GM19025 (cell line): ENCODE measurements at regions not wholly inside any gene's neighbourhood (a gene's known extent, or its start where the extent isn't known, plus 50 kb on each side); places are given as distances from the start of the nearest gene placed in this dataset.

Source experiments
- ATAC-seq: cut with Tn5 transposase; IDR thresholded peaks from one replicate; pipeline ENCODE4 v1.9.1; 2021; ENCODE audit warnings: mild to moderate bottlenecking, low read depth, moderate library complexity; ENCODE audit not compliant: unreplicated experiment

- ATAC-seq: no peak
Observed at GRCh38 chr7:156119771-156120170, 307.5 kb upstream of the SHH start.

GRCh38 chr7:156118248-156118645, 306.0 kb upstream of the SHH start:
- ATAC-seq: no peak

- no peak for ATAC-seq
Observed at GRCh38 chr7:156117542-156118247, 305.4 kb upstream of the SHH start.

DNA sequence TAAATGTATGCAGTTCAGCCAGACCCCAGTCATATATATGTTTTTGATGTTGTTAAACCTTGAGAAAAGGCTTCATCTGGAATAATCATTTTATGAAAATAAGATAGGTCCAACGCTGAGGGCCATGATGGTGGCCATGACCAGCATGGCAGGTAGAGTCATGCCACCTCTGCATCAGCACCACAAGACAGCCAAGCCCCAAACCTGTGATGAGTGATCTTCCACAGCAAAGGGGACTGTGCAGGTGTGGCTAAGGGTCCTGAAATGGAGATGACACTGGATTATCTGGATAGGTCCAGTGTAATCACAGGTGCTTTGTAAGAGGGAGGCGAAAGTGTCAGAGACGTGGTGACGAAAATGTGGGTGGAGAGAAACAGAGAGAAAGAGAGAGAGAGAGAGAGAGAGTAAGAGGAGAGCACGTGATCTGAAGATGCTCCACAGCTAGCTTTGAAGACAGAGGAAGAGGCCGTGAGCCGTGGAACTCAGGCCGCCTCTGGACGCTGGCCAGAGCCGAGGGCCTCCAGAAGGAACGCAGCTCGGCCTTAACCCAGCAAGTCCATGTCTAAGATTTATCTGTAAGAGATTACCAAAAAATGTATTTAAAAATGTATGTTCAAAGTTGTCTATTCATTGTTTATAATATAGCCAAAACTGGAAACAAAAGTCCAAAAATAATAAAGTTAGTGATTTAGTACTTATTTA, 304.4 kb upstream of the SHH start:
- ATAC-seq: no peak

DNA sequence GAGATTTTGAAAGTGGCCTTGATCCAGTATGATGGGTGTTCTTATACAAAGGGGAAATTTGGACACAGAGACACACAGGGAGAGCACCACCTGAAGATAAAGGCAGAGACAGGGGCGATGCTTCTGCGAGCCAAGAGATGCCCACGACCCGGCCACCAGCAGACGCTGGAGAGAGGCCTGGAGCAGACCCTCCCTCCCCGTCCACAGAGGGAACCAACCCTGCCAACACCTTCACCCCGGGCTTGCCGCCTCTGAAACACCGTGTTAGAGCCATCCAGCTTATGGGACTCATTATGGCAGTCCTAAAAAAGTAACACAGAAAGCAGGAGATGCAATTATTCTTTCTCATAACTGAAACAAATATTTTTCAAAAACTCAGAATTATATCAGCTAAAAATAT, 303.3 kb upstream of the SHH start:
- no peak for ATAC-seq

- ATAC-seq: no peak
Observed at GRCh38 chr7:156113731-156114130, 301.5 kb upstream of the SHH start.

DNA sequence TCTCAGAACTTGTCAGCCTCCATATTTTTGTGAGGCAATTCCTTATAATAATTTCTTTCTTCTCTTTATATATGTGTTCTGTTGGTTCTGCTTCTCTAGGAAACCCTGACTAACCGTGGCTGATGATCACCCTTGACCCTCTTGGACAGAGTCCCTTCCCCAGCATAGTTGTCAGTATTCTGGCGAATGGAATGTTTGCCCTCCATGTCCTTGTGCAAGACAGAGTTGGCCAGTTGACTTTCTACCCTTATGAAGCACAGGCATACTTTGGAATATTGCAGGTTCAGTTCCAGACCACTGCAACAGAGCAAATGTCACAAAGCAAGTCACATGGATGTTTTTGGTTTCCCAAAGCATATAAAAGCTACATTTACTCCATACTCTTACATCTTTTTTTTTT, 297.7 kb upstream of the SHH start:
- no peak for ATAC-seq

DNA sequence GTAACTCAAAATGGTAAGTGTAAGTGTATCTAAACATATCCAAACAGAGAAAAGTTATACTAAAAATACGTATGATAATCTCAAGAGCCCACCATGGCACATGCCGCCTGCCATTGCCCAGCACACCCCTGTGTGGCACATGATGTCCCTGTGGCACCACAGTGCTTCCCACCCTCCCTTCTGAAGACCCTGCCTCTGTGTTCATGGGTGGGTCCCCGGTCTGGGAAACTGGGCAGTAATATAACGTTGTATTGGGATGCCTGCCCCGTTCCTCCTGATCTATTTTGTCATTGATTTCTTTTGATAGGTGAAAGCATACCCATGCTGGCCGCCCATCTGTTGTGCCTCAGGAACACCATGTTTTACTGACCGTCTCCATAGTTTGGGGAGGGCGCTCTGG, 296.8 kb upstream of the SHH start:
- ATAC-seq: no peak

GRCh38 chr7:156107957-156108356, 295.7 kb upstream of the SHH start:
- ATAC-seq: no peak

GRCh38 chr7:156106107-156106426, 293.8 kb upstream of the SHH start:
- ATAC-seq: no peak

DNA sequence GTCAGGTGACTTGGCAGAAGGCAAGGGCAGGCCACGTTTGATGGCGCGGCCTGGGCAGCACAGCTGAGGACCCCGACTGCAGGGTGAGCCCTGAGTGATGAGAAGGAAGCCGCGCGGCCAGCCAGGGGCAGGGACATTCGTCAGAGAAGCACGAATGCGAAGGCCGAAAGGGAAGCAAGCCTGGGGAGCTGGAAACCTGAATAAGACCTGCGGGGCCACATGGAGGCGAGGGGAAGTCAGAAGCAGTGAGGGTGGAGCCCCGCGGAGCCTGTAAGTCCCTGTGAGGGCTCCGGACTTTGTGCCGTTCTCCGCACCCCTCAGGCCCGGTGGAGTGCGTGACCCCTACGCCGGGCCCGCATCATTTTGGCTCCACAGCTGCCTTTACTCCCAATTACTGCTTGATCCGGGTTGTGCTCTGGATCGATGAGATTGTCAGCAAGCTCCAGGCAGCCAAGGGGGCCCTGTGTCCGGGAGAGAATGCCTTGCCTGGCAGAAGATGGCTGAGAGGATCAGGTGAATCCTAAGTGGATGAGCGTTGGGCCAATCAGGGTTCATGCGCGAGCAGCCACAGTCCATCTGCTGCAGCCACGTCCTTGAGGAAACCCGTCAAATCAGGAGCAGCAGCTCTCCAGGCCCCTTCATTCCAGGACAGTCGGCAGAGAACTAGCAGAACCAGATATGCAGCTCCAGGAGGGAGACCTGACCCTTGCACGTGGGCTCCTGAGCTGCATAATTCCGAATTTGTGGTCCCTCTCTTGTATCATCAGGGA, 293.3 kb upstream of the SHH start:
- no peak for ATAC-seq

DNA sequence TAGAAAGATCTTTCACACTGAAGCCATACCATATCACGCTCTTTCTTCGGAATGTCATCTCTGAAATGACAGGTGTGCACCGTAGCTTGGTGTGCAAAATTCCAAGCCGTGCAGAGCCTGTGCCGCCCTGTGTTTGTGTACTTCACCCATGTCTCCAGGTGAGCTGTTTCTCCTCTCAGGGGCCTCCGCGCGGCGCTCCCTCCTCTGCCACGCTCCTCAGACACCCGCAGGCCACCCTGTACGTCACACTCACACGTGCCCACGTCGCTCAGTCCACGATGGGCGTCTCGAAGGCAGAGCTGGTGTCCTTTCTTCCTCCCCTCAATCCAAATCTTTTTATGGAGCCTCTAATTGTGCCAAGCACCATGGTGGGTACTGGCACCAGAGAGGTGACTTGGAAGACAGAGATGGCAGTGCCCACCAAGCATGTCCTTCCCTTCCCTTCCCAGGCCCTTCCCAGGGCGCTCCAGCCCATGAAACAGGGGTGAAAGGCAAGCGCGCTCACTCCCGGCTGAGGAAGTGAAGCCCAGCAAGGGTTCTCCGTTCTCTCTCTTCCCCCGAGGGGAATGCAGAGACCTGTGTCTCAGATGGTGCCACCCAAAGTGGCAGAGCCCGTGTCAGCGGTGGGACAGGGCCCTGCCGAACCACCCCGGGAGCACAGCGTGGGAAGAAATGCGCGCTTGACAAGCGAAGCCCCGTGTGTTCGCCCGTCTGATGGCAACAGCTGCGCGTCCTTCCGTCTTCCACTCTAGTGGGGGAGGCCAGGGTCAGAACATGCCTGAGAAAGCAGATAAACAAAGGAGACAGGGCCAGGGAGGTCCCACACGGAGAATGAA, 292.5 kb upstream of the SHH start:
- ATAC-seq: no peak

- ATAC-seq: no peak
Observed at GRCh38 chr7:156102267-156102666, 290.0 kb upstream of the SHH start.

- no peak for ATAC-seq
Observed at GRCh38 chr7:156101355-156101754, 289.1 kb upstream of the SHH start.

GRCh38 chr7:156100086-156100485, 287.8 kb upstream of the SHH start:
- no peak for ATAC-seq

DNA sequence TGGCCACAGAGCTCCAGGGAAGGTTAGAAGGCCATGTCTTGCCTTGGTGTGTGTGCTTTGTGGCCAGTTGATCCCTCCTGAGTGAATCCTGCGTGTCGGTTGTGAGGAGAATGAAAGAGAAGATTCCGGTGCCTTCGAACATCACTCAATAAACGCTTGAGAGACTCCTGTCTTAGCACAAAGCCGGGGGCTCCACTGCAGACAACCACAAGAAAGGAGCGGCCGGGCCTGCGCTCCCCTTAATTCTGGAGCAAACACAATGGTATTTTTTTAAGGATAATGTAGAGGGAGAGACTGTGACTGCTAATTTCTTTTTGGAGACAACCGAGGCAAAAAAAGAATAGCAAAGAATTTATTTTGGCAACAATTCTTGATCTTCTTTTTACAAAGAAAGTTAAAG, 286.8 kb upstream of the SHH start:
- no peak for ATAC-seq

GRCh38 chr7:156096771-156097538, 284.7 kb upstream of the SHH start:
- ATAC-seq: no peak

DNA sequence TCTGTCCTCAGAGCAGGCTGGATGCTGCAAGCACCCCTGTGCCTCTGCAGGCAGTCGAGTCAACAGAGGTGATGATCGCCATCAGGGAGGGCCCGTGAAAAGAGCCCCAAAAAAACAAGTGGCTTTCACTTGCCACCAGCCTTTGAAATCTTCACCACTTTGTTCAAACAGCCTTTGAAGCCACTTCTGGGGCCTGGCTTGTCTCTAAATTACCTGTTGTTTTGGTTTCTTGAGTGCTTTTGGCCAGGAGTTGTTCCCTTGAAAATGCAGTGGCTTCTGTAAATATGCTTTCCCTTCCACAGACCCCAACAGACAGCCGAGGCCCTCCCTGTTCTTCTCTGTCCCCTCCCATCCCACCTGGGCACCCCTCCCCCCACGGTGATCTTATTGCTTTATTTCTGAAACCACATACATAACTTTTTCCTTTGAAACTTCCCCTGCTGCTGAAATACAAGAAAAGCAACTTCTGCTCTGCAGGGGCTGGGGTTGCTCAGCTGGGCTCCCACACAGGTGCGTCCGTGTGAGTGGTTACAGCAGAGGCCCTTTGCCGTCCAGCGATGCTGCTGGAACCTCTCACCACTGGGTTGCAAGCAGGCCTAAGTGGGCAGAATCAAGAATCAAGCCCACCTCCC, 283.8 kb upstream of the SHH start:
- no peak for ATAC-seq

DNA sequence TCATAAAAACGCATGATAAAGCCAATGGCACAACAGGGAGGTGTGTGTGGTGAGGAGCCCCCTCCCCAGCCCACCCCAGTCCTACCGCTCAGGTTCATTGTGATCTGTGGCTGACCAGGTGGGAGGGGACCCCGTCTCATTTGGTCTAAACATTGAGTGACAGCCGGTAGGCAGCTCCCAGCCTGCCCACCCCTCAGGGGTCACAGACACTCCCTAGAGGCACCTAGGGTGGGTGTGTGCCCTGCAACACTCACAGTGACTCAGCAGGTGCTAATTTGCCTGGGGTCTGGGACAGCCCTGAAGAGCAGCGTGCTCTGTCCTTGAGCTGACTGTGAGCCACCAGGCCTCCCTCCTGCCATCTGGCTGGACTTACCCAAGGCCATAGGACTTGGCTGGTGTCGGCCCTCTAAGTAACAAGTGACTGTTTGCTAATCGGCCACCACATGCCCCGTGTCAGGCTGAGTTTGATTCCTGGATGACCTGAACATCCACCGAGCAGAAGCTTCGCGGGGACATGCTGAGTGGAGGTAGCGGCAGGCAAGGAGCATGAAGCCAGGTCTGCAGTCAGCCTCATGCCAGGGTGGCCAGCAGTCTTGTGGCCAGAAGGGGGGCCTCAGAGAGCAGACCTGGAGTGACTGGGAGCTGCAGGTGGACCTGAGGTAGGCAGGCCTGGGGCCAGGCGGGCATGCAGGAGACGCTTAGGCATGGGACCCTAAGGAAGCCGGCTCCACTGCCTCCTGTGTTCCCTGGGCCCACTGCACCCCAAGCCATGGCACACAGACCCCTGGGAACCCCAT, 282.3 kb upstream of the SHH start:
- no peak for ATAC-seq
